IMR-90 (cell line): ENCODE measurements at regions not wholly inside any gene's neighbourhood (a gene's known extent, or its start where the extent isn't known, plus 50 kb on each side); places are given as distances from the start of the nearest gene placed in this dataset.

Experiments
- ATAC-seq: fragments of 200-7000 bp; cut with Tn5 transposase; 2 replicates; pipeline ENCODE4 v1.9.1; 2020; ENCODE audit warnings: low read depth, mild to moderate bottlenecking, moderate library complexity
- BruUV-seq: library from RNA; stranded (reverse); fragments of 400-500 nt; replicated peaks from 2 replicates; lab custom pipeline; 2021; lab: Mats Ljungman, UMichigan
- CTCF ChIA-PET: fragments of 300-600 bp; formaldehyde crosslinking; extraction: SDS; loops from one replicate; lab custom pipeline; 2021; ENCODE audit warnings: antibody characterized with exemption; lab: Yijun Ruan, JAX
- POLR2A ChIA-PET: fragments of 300-600 bp; sonication (Branson Sonifier 250); formaldehyde crosslinking; loops from one replicate; lab custom pipeline; 2022; ENCODE audit warnings: antibody characterized with exemption; ENCODE audit not compliant: unreplicated experiment; lab: Charles Lee
- DNase-seq: peaks from one replicate; pipeline ENCODE4 v3.0.0; 2013
- H2AFZ ChIP-seq: replicated peaks from 2 replicates; pipeline ENCODE3; 2013; ENCODE audit warnings: low read length, mild to moderate bottlenecking; ENCODE audit not compliant: poor library complexity
- H2AK5ac ChIP-seq: 2 replicates; pipeline ENCODE4 v1.6.1; 2013; ENCODE audit warnings: low read depth, low read length, inconsistent platforms
- H2AK9ac ChIP-seq: replicated peaks from 2 replicates; pipeline ENCODE3; 2013; ENCODE audit warnings: mild to moderate bottlenecking, low read depth, low read length, moderate library complexity; ENCODE audit not compliant: poor library complexity
- H2BK120ac ChIP-seq: 2 replicates; pipeline ENCODE4 v1.6.1; 2013; ENCODE audit warnings: low read depth, low read length, inconsistent platforms
- H2BK15ac ChIP-seq: 3 replicates; pipeline ENCODE4 v1.6.1; 2013; ENCODE audit warnings: low read depth, low read length, inconsistent platforms
- H2BK20ac ChIP-seq: 2 replicates; pipeline ENCODE4 v1.6.1; 2013; ENCODE audit warnings: low read depth, mild to moderate bottlenecking, inconsistent platforms, low read length, moderate library complexity
- H2BK5ac ChIP-seq: 2 replicates; pipeline ENCODE4 v1.6.1; 2013; ENCODE audit warnings: mild to moderate bottlenecking, low read depth, low read length, inconsistent platforms; ENCODE audit not compliant: poor library complexity, severe bottlenecking
- H3K14ac ChIP-seq: replicated peaks from 2 replicates; pipeline ENCODE4 v1.6.1; 2013; ENCODE audit warnings: low read depth, low read length, inconsistent platforms
- H3K18ac ChIP-seq: 2 replicates; pipeline ENCODE4 v1.6.1; 2013; ENCODE audit warnings: low read depth, low read length, control low read depth
- H3K23ac ChIP-seq: 2 replicates; pipeline ENCODE4 v1.6.1; 2013; ENCODE audit warnings: low read depth, low read length, inconsistent platforms
- H3K27ac ChIP-seq: 2 replicates; pipeline ENCODE4 v1.5.1; 2013; ENCODE audit warnings: mild to moderate bottlenecking, control low read depth, low read length; ENCODE audit not compliant: insufficient read depth
- H3K27me3 ChIP-seq: 2 replicates; pipeline ENCODE4 v1.6.1; 2013; ENCODE audit warnings: low read length; ENCODE audit not compliant: control insufficient read depth, insufficient read depth
- H3K36me3 ChIP-seq: 2 replicates; pipeline ENCODE4 v1.6.1; 2013; ENCODE audit warnings: low read length, mixed read lengths; ENCODE audit not compliant: control insufficient read depth, insufficient read depth
- H3K4ac ChIP-seq: 2 replicates; pipeline ENCODE4 v1.6.1; 2013; ENCODE audit warnings: low read depth, low read length, inconsistent platforms
- H3K4me1 ChIP-seq: 2 replicates; pipeline ENCODE4 v1.6.1; 2013; ENCODE audit warnings: low read length, mixed read lengths; ENCODE audit not compliant: control insufficient read depth, insufficient read depth
- H3K4me2 ChIP-seq: 2 replicates; pipeline ENCODE4 v1.6.1; 2013; ENCODE audit warnings: low read depth, mild to moderate bottlenecking, control low read depth, low read length, moderate library complexity
- H3K4me3 ChIP-seq: 2 replicates; pipeline ENCODE4 v1.5.1; 2013; ENCODE audit warnings: low read depth, mild to moderate bottlenecking, control low read depth, low read length, moderate library complexity; ENCODE audit not compliant: insufficient read depth
- H3K56ac ChIP-seq: 2 replicates; pipeline ENCODE4 v1.6.1; 2013; ENCODE audit warnings: low read length, inconsistent platforms; ENCODE audit not compliant: insufficient read depth; ENCODE audit errors: extremely low read depth
- H3K79me1 ChIP-seq, 2 experiments: 2 replicates each; pipeline ENCODE4 v1.6.1; 2013; ENCODE audit warnings: low read length in 2 of 2, inconsistent platforms in 1 of 2, low read depth in 1 of 2
- H3K9ac ChIP-seq: 2 replicates; pipeline ENCODE4 v1.6.1; 2013; ENCODE audit warnings: low read depth, low read length, control low read depth
- H3K9me1 ChIP-seq: 2 replicates; pipeline ENCODE4 v1.6.1; 2013; ENCODE audit warnings: low read length, inconsistent platforms; ENCODE audit not compliant: insufficient read depth
- H3K9me3 ChIP-seq: 2 replicates; pipeline ENCODE4 v1.6.1; 2013; ENCODE audit warnings: low read length; ENCODE audit not compliant: control insufficient read depth, insufficient read depth
- H4K20me1 ChIP-seq: 2 replicates; pipeline ENCODE4 v1.6.1; 2013; ENCODE audit warnings: low read length, inconsistent platforms; ENCODE audit not compliant: insufficient read depth
- H4K5ac ChIP-seq: 2 replicates; pipeline ENCODE4 v1.6.1; 2013; ENCODE audit warnings: mild to moderate bottlenecking, low read depth, low read length, control low read depth
- H4K8ac ChIP-seq, 2 experiments: 2 replicates each; pipeline ENCODE4 v1.6.1; 2013; ENCODE audit warnings: low read depth in 2 of 2, low read length in 2 of 2, control low read depth in 1 of 2, inconsistent platforms in 1 of 2
- H4K91ac ChIP-seq: 2 replicates; pipeline ENCODE4 v1.6.1; 2013; ENCODE audit warnings: low read depth, low read length, inconsistent platforms; ENCODE audit not compliant: insufficient read depth
- RCOR1 ChIP-seq: IDR thresholded peaks from 2 replicates; pipeline ENCODE4 v1.6.1; 2012; ENCODE audit warnings: mild to moderate bottlenecking, low read length, improper control_type of control experiment; ENCODE audit not compliant: insufficient replicate concordance
- WGBS, 2 experiments: methylation state at CpG; one replicate each; pipeline versions ENCODE4 v1.1.5 to v1.1.7; 2013; ENCODE audit warnings: missing lambda C conversion rate in 2 of 2; ENCODE audit not compliant: insufficient read length in 1 of 2; ENCODE audit errors: extremely low coverage in 2 of 2; 5-methylcytosine and 5-hydroxymethylcytosine counted together
- dilution Hi-C: fragments of 300-500 bp; cut with HindIII; formaldehyde crosslinking; loops from one replicate; pipeline ENCODE4 v1.14.3; 2018; ENCODE audit warnings: low sequenced_read_pairs; ENCODE audit not compliant: unreplicated experiment
- in situ Hi-C: fragments of 300-500 bp; cut with MboI; formaldehyde crosslinking; loops from 3 replicates; pipeline ENCODE4 v1.14.3; 2019; ENCODE audit warnings: low sequenced_read_pairs, inconsistent platforms, mixed read lengths
- intact Hi-C: fragments of 100-400 bp; cut with micrococcal nuclease; formaldehyde crosslinking; loops from 2 replicates; pipeline ENCODE4 v1.10.0; 2022

DNA sequence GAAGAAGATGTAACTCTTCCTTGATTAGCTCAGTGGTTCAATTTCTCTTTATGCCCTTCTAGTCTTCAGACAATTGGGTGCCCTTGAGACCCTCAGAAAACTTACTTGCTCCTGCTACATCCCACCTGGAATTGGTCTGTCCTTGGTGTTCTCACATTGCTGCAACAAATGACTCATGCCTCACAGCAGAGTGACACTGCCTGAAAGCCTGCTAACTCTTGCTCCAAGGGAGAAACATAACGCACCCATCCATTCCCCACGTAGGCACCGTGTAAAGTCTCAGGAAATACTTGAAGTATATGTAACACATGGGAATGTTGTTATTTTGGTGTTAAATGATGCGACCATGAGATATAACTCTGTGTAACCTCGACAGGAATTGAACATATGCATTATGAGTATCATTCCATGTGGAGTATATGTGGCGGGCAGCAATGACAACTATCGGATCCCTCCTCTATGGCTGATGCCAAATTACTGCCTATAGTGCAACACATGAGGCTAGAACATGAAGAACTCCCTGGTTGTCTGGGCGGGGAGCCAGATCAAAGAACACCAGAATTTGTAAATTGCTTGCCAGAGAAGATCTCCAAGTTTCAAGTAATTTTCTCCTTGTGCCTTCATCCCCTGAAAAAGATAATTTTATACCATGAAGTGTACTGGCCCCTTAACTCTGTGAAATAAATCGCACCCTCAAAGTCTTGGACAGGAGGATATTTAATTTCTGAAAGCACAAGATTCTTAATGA is 231.3 kb upstream of the STK26 start:
- Histone ChIP-seq H2BK120ac (no peak overlapping the region), H3K27me3 (peaks cover 7% of the 10 kb centered on the region; the same call in 1 of the 2 replicates), H4K5ac (no peak overlapping the region), H3K23ac (no peak overlapping the region), H4K20me1 (no peaks in the 10 kb centered on the region), H4K91ac (no peak overlapping the region), H3K4ac (no peak overlapping the region), H3K9me3 (no peaks in the 10 kb centered on the region), H2BK15ac (no peak overlapping the region), H3K79me1 (no peaks in the 10 kb centered on the region), H2AK9ac (no peak overlapping the region), H3K4me3 (peak overlapping the region; percentile 38; the same call in 1 of the 2 replicates), H3K4me1 (no peaks in the 10 kb centered on the region), H3K4me2 (peak overlapping the region; percentile 73), H2BK20ac (no peak overlapping the region), H3K9me1 (no peaks in the 10 kb centered on the region), H2AFZ (no peak overlapping the region), H2AK5ac (no peak overlapping the region), H3K18ac (no peak overlapping the region), H2BK5ac (no peak overlapping the region), H3K27ac (no peak overlapping the region), H3K9ac (no peak overlapping the region), H3K36me3 (no peaks in the 10 kb centered on the region), H4K8ac (no peak overlapping the region), H3K14ac (no peak overlapping the region), H3K56ac (no peak overlapping the region)
- intact Hi-C loops (loop anchor here (1.0 kb wide), 5 partner anchors 23 to 80 kb away; no protein-coding TSS in a partner anchor), dilution Hi-C loops (no loop called here), in situ Hi-C loops (no loop called here)
- ATAC-seq (no peak), DNase-seq (peak; percentile 10)
- TF ChIP-seq RCOR1, result no peak
- 31% methylated on average over 2 of the region's 9 CpGs; no CpG with 5 or more reads in 1 of the 2 experiments for WGBS, 2 experiments
- CTCF ChIA-PET, result no interaction called here
- no TSS peak for BruUV-seq
- POLR2A ChIA-PET, result no interaction called here
